22Rv1 (cell line): ENCODE measurements at regions not wholly inside any gene's neighbourhood (a gene's known extent, or its start where the extent isn't known, plus 50 kb on each side); places are given as distances from the start of the nearest gene placed in this dataset.

Experiments used
- ZFX ChIP-seq: fragments of 450-650 bp; IDR thresholded peaks from 2 replicates; pipeline ENCODE4 v1.6.1; 2017; ENCODE audit warnings: antibody characterized with exemption, borderline replicate concordance
- TF ChIP-seq, protein P1 (sequence below): fragments of 450-650 bp; IDR thresholded peaks from 2 replicates; pipeline ENCODE4 v1.5.1; 2017; ENCODE audit warnings: mild to moderate bottlenecking

GRCh38 chr3:82240322-82240721, 478.9 kb upstream of the GBE1 start:
- TF ChIP-seq, protein P1, sequence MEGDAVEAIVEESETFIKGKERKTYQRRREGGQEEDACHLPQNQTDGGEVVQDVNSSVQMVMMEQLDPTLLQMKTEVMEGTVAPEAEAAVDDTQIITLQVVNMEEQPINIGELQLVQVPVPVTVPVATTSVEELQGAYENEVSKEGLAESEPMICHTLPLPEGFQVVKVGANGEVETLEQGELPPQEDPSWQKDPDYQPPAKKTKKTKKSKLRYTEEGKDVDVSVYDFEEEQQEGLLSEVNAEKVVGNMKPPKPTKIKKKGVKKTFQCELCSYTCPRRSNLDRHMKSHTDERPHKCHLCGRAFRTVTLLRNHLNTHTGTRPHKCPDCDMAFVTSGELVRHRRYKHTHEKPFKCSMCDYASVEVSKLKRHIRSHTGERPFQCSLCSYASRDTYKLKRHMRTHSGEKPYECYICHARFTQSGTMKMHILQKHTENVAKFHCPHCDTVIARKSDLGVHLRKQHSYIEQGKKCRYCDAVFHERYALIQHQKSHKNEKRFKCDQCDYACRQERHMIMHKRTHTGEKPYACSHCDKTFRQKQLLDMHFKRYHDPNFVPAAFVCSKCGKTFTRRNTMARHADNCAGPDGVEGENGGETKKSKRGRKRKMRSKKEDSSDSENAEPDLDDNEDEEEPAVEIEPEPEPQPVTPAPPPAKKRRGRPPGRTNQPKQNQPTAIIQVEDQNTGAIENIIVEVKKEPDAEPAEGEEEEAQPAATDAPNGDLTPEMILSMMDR, result no peak
- no peak for TF ChIP-seq ZFX
